Heart left ventricle (tissue), 16 donors: ENCODE measurements at regions not wholly inside any gene's neighbourhood (a gene's known extent, or its start where the extent isn't known, plus 50 kb on each side); places are given as distances from the start of the nearest gene placed in this dataset.

Source experiments
- ATAC-seq, 4 donors: fragments of 200-7000 bp; cut with Tn5 transposase; one replicate each; pipeline ENCODE4 v1.9.1; 2020 to 2022; ENCODE audit warnings: moderate library complexity in 4 of 4, mild to moderate bottlenecking in 3 of 4, moderate number of reproducible peaks in 1 of 4
- DNase-seq, 5 donors: peaks; one replicate each; pipeline ENCODE4 v3.0.0-alpha.2; 2020
- H3K27ac ChIP-seq, 12 donors: fragments of 200-600 bp; sonication (generic) in 4 of 12; one replicate each; pipeline versions ENCODE4 v1.5.0 to v1.8.0; 2016 to 2022; ENCODE audit warnings: mild to moderate bottlenecking in 2 of 12
- H3K27me3 ChIP-seq, 9 donors: fragments of 200-600 bp; sonication (generic) in 2 of 9; one replicate each; pipeline versions ENCODE4 v1.5.1 to v1.8.0; 2016 to 2022; ENCODE audit warnings: mild to moderate bottlenecking in 3 of 9
- H3K36me3 ChIP-seq, 9 donors: fragments of 200-600 bp; sonication (generic) in 2 of 9; one replicate each; pipeline versions ENCODE4 v1.5.0 to v1.8.0; 2018 to 2022; ENCODE audit warnings: mild to moderate bottlenecking in 2 of 9
- H3K4me1 ChIP-seq, 12 donors: fragments of 200-600 bp; sonication (generic) in 4 of 12; one replicate each; pipeline versions ENCODE4 v1.5.0 to v1.8.0; 2016 to 2022; ENCODE audit warnings: mild to moderate bottlenecking in 3 of 12
- H3K4me3 ChIP-seq, 12 donors: fragments of 200-600 bp; sonication (generic) in 4 of 12; one replicate each; pipeline versions ENCODE4 v1.5.0 to v1.8.0; 2017 to 2022; ENCODE audit warnings: mild to moderate bottlenecking in 9 of 12, moderate library complexity in 4 of 12
- H3K9me3 ChIP-seq, 12 donors: fragments of 200-600 bp; sonication (generic) in 4 of 12; one replicate each; pipeline versions ENCODE4 v1.5.0 to v1.8.0; 2016 to 2022; ENCODE audit warnings: mild to moderate bottlenecking in 1 of 12
- CTCF ChIP-seq, 12 donors: fragments of 200-600 bp; sonication (generic) in 4 of 12; IDR thresholded peaks; one replicate each; pipeline versions ENCODE4 v1.5.0 to v1.8.0; 2018 to 2022; ENCODE audit warnings: antibody characterized with exemption in 12 of 12, mild to moderate bottlenecking in 5 of 12
- POLR2A ChIP-seq, 2 donors: fragments of 450-650 bp; IDR thresholded peaks; one replicate each; pipeline ENCODE4 v1.6.1; 2017; ENCODE audit warnings: antibody characterized with exemption in 2 of 2, mild to moderate bottlenecking in 2 of 2, moderate library complexity in 2 of 2
- WGBS, 4 donors: extraction: QIAGEN DNeasy Blood & Tissue Kit in 2 of 4; methylation state at CpG; one replicate each; pipeline versions ENCODE4 v1.1.5 to v1.1.7; 2013 to 2018; 5-methylcytosine and 5-hydroxymethylcytosine counted together
- intact Hi-C, 10 donors: fragments of 100-400 bp; cut with DNase I; formaldehyde crosslinking; loops; one replicate each; pipeline versions ENCODE4 v1.11.1 to v1.14.2; 2022
- donor health status: ischemic (EF 13 %, LVEDD 7.1; RV severe dilation, severe dysfunction).
- donor health status: healthy with polysubstance abuse.
- donor health status: DM: no; HTN: yes; CAD: no.
- donor health status: DM: no; HTN: no; CAD: no.
- donor health status: ischemic (EF 25% LVEDD 6.9; RV normal size, moderate dysfunction).
- donor health status: ischemic (EF 25% LVEDD 5.7; RV mildly dilated, moderate dysfunction).
- donor health status: healthy.
- donor health status: DM: yes; HTN: yes; CAD: no.
- donor health status: ischemic (EF 35%, LVEDD 5.7; RV mildly dilated, moderate dysfunction).
- donor health status: nonischemic (EF 11% LVEDD 7.7; RV severe dilation, severe dysfunction).
- donor health status: DM: yes; HTN: yes; CAD: no.
- donor health status: PGD.
- donor health status: ischemic (EF 29% LVEDD 5.4; RV normal size, mild dysfunction).
- donor health status: nonischemic (EF 23%, LVEDD 6.1; RV moderate dilation, normal function).

GRCh38 chr15:48006031-48006511 is 114.7 kb upstream of the SLC24A5 start:
- WGBS, 4 donors = 54 to 67% (median 59%) methylated on average over 7 of the region's 7 CpGs
- no peak overlapping the region for H3K4me3 ChIP-seq
- no peaks in the 10 kb centered on the region for H3K27me3 ChIP-seq
- ATAC-seq = peak in 1 of 4 donors; percentile 81
- intact Hi-C loops = loop anchor here in 1 of 10 donors (10.0 kb wide), 1 partner anchor 279 kb away; no protein-coding TSS in a partner anchor
- peaks cover 0 to 7% (median 0%) of the 10 kb centered on the region in 12 donors for H3K4me1 ChIP-seq
- peak in 1 of 5 donors; percentile 23 for DNase-seq
- no peaks in the 10 kb centered on the region for H3K36me3 ChIP-seq
- no peak overlapping the region for H3K27ac ChIP-seq
- TF ChIP-seq POLR2A (IDR thresholded peaks at IDR 0.05) (no peak), CTCF (IDR thresholded peaks at IDR 0.05) (no peak)
- H3K9me3 ChIP-seq = no peaks in the 10 kb centered on the region

GRCh38 chr15:48010316-48010715 is 110.5 kb upstream of the SLC24A5 start:
- DNase-seq (no peak), ATAC-seq (no peak)
- H3K4me3 ChIP-seq = no peak overlapping the region
- H3K9me3 ChIP-seq = no peaks in the 10 kb centered on the region
- intact Hi-C loops = no loop called here
- peaks cover 0 to 6% (median 0%) of the 10 kb centered on the region in 12 donors for H3K4me1 ChIP-seq
- no peaks in the 10 kb centered on the region for H3K27me3 ChIP-seq
- no peaks in the 10 kb centered on the region for H3K36me3 ChIP-seq
- WGBS, 4 donors = 75 to 81% (median 76%) methylated on average over 4 of the region's 4 CpGs
- H3K27ac ChIP-seq = no peak overlapping the region
- TF ChIP-seq CTCF (IDR thresholded peaks at IDR 0.05) (no peak), POLR2A (IDR thresholded peaks at IDR 0.05) (no peak)

GRCh38 chr15:48012191-48012590 is 108.6 kb upstream of the SLC24A5 start:
- no peak overlapping the region for H3K27ac ChIP-seq
- DNase-seq (no peak), ATAC-seq (no peak)
- intact Hi-C loops = no loop called here
- no peaks in the 10 kb centered on the region for H3K27me3 ChIP-seq
- H3K4me3 ChIP-seq = no peak overlapping the region
- WGBS, 4 donors = 82 to 90% (median 86%) methylated on average over 3 of the region's 3 CpGs
- no peaks in the 10 kb centered on the region for H3K36me3 ChIP-seq
- no peaks in the 10 kb centered on the region for H3K4me1 ChIP-seq
- no peak for TF ChIP-seq CTCF (IDR thresholded peaks at IDR 0.05)
- no peak for TF ChIP-seq POLR2A (IDR thresholded peaks at IDR 0.05)
- no peaks in the 10 kb centered on the region for H3K9me3 ChIP-seq

- H3K36me3 ChIP-seq = no peaks in the 10 kb centered on the region
- 86 to 92% (median 91%) methylated on average over 3 of the region's 3 CpGs for WGBS, 4 donors
- no peak for ATAC-seq
- H3K9me3 ChIP-seq = no peaks in the 10 kb centered on the region
- no peak for DNase-seq
- TF ChIP-seq POLR2A (IDR thresholded peaks at IDR 0.05) (no peak), CTCF (IDR thresholded peaks at IDR 0.05) (no peak)
- H3K4me3 ChIP-seq = no peak overlapping the region
- no peaks in the 10 kb centered on the region for H3K4me1 ChIP-seq
- no peaks in the 10 kb centered on the region for H3K27me3 ChIP-seq
- no peak overlapping the region for H3K27ac ChIP-seq
- intact Hi-C loops = no loop called here
These were observed 103.9 kb upstream of the SLC24A5 start for GRCh38 chr15:48016865-48017264.
